NCI-H524 treated with DMSO at 0.1 percent for 48 hours (cell line): ENCODE measurements at regions not wholly inside any gene's neighbourhood (a gene's known extent, or its start where the extent isn't known, plus 50 kb on each side); places are given as distances from the start of the nearest gene placed in this dataset.
"Not testable (repeated sequence)": the region's sequence is repeated elsewhere in the genome, so short reads cannot be mapped to it uniquely, and the experiment has no call there.

ENCODE experiments used
- DNase-seq: peaks from one replicate; lab custom pipeline; 2025; lab: John Stamatoyannopoulos, UW

GRCh38 chr13:37295071-37295470 lies 189.6 kb upstream of the CSNK1A1L start:
- DNase-seq = no peak

DNA sequence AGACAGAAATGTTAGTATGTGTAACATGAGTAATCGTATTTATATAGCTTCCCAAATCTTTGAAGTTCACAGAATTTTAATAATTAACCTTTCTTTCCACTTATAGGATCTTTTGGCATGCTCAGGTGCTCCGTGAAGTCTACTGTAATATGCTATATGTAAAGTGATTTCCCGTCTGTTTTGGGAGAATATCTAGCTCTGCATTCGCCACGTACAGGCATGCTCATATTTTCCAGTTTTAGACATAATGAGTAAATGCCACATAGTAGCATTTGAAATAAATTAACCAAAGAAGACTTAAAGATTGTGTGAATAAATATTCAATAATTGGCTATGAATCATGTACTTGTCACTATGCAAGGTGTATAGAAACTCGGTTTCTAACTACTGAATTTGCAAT lies 189.0 kb upstream of the CSNK1A1L start:
- DNase-seq = no peak

- DNase-seq = no peak
Measured at GRCh38 chr13:37293295-37293694, 187.8 kb upstream of the CSNK1A1L start.

- no peak for DNase-seq
Measured at GRCh38 chr13:37290716-37291505, 185.4 kb upstream of the CSNK1A1L start.

DNA sequence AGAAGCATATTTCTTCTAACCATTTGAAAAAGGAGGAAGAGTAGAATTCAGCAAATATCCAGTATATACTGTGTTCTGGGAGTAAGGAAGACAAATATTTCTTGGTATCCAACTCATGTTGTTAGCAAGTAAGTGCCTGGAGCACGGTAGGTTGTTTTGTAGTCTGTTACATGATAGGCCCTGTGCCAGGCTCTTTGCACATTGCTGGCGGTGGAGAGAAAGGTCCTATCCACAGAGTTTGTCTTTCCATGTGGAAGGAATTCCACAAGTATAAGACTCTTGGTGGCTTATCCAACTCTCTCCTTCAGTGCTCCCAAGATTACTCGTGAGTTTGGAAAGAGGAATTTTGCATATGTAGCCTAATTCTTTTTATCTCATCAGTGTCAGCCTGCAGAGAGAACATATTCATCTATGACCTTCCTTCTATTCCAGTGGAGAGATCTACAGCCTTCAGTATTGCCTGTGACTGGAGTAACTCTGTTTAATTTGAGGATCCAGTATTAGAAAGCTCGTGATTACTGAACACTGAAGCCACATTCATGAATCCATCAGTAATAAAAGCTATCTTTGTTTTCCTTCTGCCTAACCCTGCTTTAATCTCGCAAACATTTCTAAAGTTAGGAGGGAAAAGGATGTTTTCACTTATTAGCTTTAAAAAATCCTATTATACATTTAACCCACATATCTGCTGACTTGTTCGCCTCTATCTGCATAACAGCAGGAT lies 183.9 kb upstream of the CSNK1A1L start:
- no peak for DNase-seq

- no peak for DNase-seq
Measured at GRCh38 chr13:37288057-37288720, 182.7 kb upstream of the CSNK1A1L start.

- not testable (repeated sequence) for DNase-seq
Measured at GRCh38 chr13:37280231-37280630, 174.8 kb upstream of the CSNK1A1L start.

- DNase-seq = no peak
Measured at GRCh38 chr13:37277435-37278144, 172.1 kb upstream of the CSNK1A1L start.

DNA sequence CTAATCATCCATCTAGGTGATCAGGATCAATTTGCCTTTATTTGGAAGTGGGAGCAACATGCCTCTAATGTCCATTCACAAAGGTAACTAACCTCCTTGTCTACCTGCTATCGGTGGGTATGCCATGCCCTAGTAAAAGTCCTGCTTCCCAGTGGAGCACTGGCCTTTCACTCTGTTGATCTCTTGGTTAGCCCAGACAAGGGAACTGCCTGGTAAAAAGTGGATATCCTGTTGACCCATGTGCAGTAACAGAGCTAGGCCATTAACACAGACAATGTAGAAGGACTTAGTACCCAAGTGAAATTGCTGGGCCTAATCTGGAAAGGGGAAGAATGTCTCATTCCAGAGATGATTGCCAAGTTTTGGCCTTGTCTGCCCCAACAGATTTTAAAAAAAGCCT lies 171.5 kb upstream of the CSNK1A1L start:
- DNase-seq = no peak

DNA sequence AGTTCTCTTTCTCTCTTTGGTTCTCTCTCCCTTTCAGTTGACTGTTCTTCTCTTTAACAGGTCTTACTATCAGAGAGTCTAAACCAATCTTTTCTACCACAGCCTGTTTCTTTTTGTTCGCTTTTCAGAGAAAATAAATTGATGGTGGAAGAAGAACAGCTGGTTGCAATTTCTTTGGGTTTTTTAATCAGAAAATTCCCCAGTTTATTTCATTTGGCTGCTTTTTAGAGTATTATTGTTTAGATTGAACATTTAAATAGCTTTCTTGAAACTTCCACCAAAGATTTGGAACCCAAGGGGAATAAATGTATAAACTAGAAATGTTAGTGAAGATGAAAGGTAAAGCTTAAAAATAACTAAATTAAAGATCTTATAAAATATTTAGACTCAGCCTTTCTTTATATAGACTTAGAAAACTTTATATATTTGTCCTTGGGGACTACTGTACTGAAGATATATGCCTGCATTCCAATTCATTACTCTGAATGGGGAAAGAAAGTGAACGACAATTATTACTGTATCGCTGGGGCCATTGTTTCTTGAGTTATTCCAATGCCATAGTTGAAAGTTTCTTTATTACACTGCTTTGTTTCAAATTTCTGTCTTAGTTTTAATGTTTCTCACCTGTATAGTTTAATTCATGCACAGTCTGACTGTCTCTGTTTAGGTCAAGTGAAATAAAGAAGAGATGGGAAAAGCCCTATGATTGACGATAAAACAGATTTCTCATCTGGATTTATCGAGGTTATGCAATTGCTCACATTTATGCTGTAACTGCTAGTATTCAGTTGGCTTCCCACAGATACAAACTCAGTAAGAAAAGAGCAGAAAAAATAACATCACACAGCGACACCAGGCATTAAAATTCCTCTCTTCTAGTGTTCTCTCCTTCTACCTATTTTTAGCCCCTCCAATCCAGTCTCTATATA lies 169.4 kb upstream of the CSNK1A1L start:
- DNase-seq = no peak

DNA sequence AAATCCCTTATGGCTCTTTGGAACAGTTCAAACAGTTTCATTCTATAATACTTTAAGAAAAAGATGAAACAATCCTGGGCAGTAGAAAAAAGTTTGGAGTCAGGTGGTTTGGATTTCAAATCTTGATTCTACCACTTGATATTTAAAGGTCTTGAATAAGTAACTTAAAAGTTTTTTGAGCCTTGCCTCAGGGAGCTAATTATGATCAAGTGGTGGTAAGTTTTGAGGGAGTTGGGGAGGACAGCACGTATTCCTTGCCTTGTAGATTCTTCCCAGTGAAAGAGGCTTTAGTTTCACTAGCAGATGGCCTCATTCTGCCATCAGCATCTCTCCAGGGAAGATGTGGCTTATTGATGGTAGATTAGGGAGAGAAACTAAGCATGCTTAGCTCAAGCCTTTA lies 168.4 kb upstream of the CSNK1A1L start:
- DNase-seq = no peak

- DNase-seq = no peak
Measured at GRCh38 chr13:37270226-37271001, 164.9 kb upstream of the CSNK1A1L start.

DNA sequence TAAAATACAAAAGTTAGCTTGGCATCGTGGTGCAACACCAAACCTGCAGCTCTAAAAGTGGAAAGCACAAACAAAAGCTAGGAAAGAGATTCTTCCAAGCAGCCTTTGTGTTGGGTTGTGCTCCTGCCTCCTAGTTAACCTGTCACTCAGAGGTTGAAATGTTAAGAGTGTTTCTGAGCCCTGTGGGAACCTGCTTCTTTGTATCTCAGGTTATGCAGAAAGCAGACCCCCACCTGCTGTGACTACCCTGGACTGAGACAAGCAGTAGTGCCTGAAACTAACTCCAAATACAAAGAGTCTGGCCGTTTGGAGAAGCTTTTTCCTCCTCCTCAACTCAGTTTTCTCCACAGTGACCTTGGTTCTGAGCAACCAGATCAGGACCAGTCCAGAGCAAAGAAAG lies 158.4 kb upstream of the CSNK1A1L start:
- DNase-seq = no peak

GRCh38 chr13:37257706-37258105 lies 152.2 kb upstream of the CSNK1A1L start:
- DNase-seq = no peak

DNA sequence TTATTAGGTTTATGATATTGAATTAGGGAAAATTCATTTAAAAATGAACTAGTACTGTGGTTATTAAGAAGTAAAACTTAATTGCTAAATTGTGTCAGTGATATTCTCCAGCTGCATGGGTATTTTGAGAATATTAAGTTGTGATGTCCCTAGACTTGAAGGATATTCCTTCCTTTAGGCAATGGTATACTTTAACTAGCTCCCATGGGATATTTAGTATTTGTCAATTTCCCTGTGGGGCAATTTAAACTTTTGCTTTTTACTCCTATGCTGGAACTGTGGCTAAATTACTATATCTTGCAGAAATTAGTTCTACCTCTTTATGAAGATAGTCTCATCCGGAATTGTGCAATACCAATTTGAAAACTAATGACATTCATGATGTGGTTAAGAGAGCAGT lies 151.6 kb upstream of the CSNK1A1L start:
- no peak for DNase-seq

- DNase-seq = no peak
Measured at GRCh38 chr13:37241786-37242185, 136.3 kb upstream of the CSNK1A1L start.

GRCh38 chr13:37230346-37230745 lies 124.9 kb upstream of the CSNK1A1L start:
- DNase-seq = no peak

DNA sequence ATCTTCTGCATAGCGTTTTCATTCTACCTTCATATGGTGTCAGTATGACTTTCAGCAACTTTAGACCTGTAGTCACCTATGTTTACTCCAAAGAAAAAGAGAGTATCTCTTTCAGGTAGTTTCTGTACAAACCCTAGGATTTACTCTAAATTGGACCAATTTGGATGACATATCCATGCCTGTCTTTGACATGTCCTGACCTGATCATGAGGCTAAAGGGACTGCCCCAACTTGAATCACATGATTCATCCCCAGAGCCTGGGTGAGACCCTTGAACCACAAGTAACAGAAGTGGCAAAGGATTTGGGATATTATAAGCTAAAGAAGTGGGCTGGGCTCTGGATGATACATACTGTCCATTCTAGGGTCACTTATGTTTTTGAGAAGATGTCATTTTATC lies 124.5 kb upstream of the CSNK1A1L start:
- DNase-seq = no peak

DNA sequence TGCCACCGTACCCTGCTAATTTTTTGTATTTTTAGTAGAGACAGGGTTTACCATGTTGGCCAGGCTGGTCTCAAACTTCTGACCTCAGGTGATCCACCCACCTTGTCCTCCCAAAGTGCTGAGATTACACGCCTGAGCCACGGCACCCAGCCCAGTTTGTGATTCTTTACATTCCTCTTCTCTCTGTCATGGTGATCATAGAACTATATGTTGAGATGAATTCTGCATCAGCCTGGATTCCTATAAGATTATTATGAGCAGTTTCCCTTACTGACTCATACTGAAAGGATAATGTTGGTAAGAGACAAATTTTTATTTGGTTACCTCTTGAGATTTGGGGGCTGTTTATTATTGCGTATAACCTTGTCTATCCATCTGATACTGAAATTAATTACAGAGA lies 121.5 kb upstream of the CSNK1A1L start:
- no peak for DNase-seq

DNA sequence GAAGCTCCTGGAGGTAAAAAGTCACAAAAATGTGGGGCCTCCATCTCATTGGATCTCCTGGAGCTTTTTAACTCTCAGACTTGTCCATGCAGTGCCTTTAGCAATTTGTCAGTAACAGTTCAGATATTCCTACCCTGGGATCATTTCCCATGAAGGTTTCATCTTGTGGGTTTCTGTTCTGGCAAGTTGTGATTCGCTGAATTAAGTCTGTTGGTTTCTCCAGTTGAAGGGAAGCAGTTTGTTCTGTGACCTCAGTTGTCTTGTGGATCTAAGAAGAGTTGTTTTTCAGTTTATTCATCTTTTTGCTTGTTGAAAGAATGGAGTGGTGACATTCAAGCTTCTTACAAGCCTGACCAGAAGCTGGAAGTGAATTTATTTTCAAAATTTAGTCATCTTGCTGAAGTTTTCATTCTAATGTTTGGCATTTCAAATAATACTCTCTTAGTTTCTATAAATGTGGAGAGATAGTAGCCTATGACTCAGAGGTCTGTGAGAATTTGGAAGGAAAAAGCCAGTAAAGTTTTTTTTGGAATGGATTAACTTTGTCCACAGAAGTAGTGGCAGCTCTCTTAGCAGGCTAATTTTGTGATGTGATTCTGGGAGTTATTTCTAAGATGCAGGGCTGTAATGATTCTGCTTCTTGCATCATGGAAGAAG lies 120.1 kb upstream of the CSNK1A1L start:
- DNase-seq = no peak
